Spinal cord (tissue), 9 donors: ENCODE measurements at regions not wholly inside any gene's neighbourhood (a gene's known extent, or its start where the extent isn't known, plus 50 kb on each side); places are given as distances from the start of the nearest gene placed in this dataset.

Experiments used
- DNase-seq, 6 donors: peaks; one replicate each; pipeline versions ENCODE4 v3.0.0 to v3.0.0-alpha.2; 2013 to 2015; ENCODE audit warnings: low spot score in 6 of 6, low read depth in 4 of 6
- H3K27ac ChIP-seq: one replicate; pipeline ENCODE4 v1.5.1; 2013; ENCODE audit warnings: low read depth, low read length, control low read depth
- H3K27me3 ChIP-seq: one replicate; pipeline ENCODE4 v1.6.1; 2013; ENCODE audit warnings: low read length; ENCODE audit not compliant: control insufficient read depth, insufficient read depth
- H3K36me3 ChIP-seq: one replicate; pipeline ENCODE4 v1.6.1; 2013; ENCODE audit warnings: low read length; ENCODE audit not compliant: control insufficient read depth, insufficient read depth
- H3K4me1 ChIP-seq: one replicate; pipeline ENCODE4 v1.6.1; 2013; ENCODE audit warnings: low read length; ENCODE audit not compliant: control insufficient read depth, insufficient read depth
- H3K4me3 ChIP-seq: one replicate; pipeline ENCODE4 v1.5.1; 2013; ENCODE audit warnings: low read depth, low read length, control low read depth
- H3K9me3 ChIP-seq: one replicate; pipeline ENCODE4 v1.6.1; 2013; ENCODE audit warnings: low read length; ENCODE audit not compliant: control insufficient read depth, insufficient read depth
- WGBS: methylation state at CpG from one replicate; pipeline ENCODE4 v1.1.5; 2013; ENCODE audit warnings: missing lambda C conversion rate; ENCODE audit not compliant: insufficient coverage; 5-methylcytosine and 5-hydroxymethylcytosine counted together
- donor health status: healthy.

GRCh38 chr1:177817937-177818875 lies 151.7 kb downstream of the SEC16B start:
- DNase-seq, result no peak
- Histone ChIP-seq H3K36me3 (no peaks in the 10 kb centered on the region), H3K27me3 (no peaks in the 10 kb centered on the region), H3K9me3 (no peaks in the 10 kb centered on the region), H3K4me3 (no peak overlapping the region), H3K27ac (no peak overlapping the region), H3K4me1 (peaks cover 15% of the 10 kb centered on the region)
- WGBS, result 79% methylated on average over 3 of the region's 7 CpGs

GRCh38 chr1:177812650-177813049 lies 157.2 kb downstream of the SEC16B start:
- Histone ChIP-seq H3K4me3 (no peak overlapping the region), H3K36me3 (no peaks in the 10 kb centered on the region), H3K27me3 (no peaks in the 10 kb centered on the region), H3K4me1 (peaks cover 7% of the 10 kb centered on the region), H3K9me3 (no peaks in the 10 kb centered on the region), H3K27ac (no peak overlapping the region)
- WGBS, result 94% methylated on average over 13 of the region's 13 CpGs
- no peak for DNase-seq

- 100% methylated on average over 3 of the region's 3 CpGs for whole genome bisulfite sequencing
- H3K9me3 ChIP-seq, result no peaks in the 10 kb centered on the region
- no peak overlapping the region for H3K27ac ChIP-seq
Observed at GRCh38 chr1:177812144-177812543, 157.7 kb downstream of the SEC16B start.

GRCh38 chr1:177811429-177811828 lies 158.4 kb downstream of the SEC16B start:
- Histone ChIP-seq H3K27me3 (no peaks in the 10 kb centered on the region), H3K4me3 (no peak overlapping the region), H3K27ac (no peak overlapping the region), H3K36me3 (no peaks in the 10 kb centered on the region), H3K4me1 (peaks cover 7% of the 10 kb centered on the region), H3K9me3 (no peaks in the 10 kb centered on the region)
- WGBS, result 78% methylated on average over 5 of the region's 5 CpGs
- DNase-seq, result no peak

More at GRCh38 chr1:177812144-177812543, 157.7 kb downstream of the SEC16B start:
- Histone ChIP-seq H3K36me3 (no peaks in the 10 kb centered on the region), H3K4me3 (no peak overlapping the region), H3K4me1 (peaks cover 7% of the 10 kb centered on the region), H3K27me3 (no peaks in the 10 kb centered on the region)
- DNase-seq, result no peak

GRCh38 chr1:177809819-177810218 lies 160.0 kb downstream of the SEC16B start:
- peak in 2 of 6 donors; percentile 24 to 64 for DNase-seq
- Histone ChIP-seq H3K27ac (no peak overlapping the region), H3K9me3 (no peaks in the 10 kb centered on the region), H3K4me3 (no peak overlapping the region), H3K27me3 (no peaks in the 10 kb centered on the region), H3K36me3 (no peaks in the 10 kb centered on the region), H3K4me1 (peaks cover 7% of the 10 kb centered on the region)
- 68% methylated on average over 3 of the region's 5 CpGs for WGBS

GRCh38 chr1:177802304-177802703 lies 167.6 kb downstream of the SEC16B start:
- no peak overlapping the region for H3K4me3 ChIP-seq
- no peak overlapping the region for H3K27ac ChIP-seq
- no peak for DNase-seq
- H3K9me3 ChIP-seq, result no peaks in the 10 kb centered on the region
- no peaks in the 10 kb centered on the region for H3K27me3 ChIP-seq
- no peaks in the 10 kb centered on the region for H3K36me3 ChIP-seq
- 40% methylated on average over 1 of the region's 2 CpGs for WGBS
- H3K4me1 ChIP-seq, result no peaks in the 10 kb centered on the region

GRCh38 chr1:177801790-177802189 lies 168.1 kb downstream of the SEC16B start:
- 73% methylated on average over 2 of the region's 3 CpGs for WGBS

GRCh38 chr1:177800400-177801088 lies 169.3 kb downstream of the SEC16B start:
- WGBS, result 90% methylated on average over 1 of the region's 1 CpG
- Histone ChIP-seq H3K4me1 (no peaks in the 10 kb centered on the region), H3K9me3 (no peaks in the 10 kb centered on the region), H3K36me3 (no peaks in the 10 kb centered on the region), H3K27ac (no peak overlapping the region), H3K27me3 (no peaks in the 10 kb centered on the region), H3K4me3 (no peak overlapping the region)
- no peak for DNase-seq

More at GRCh38 chr1:177801790-177802189, 168.1 kb downstream of the SEC16B start:
- H3K4me3 ChIP-seq, result no peak overlapping the region
- no peak overlapping the region for H3K27ac ChIP-seq
- DNase-seq, result peak in 1 of 6 donors; percentile 11
- H3K9me3 ChIP-seq, result no peaks in the 10 kb centered on the region
- no peaks in the 10 kb centered on the region for H3K36me3 ChIP-seq
- H3K4me1 ChIP-seq, result no peaks in the 10 kb centered on the region
- no peaks in the 10 kb centered on the region for H3K27me3 ChIP-seq

- no peaks in the 10 kb centered on the region for H3K9me3 ChIP-seq
- WGBS, result 100% methylated on average over 3 of the region's 4 CpGs
- DNase-seq, result no peak
Observed at GRCh38 chr1:177799746-177800145, 170.1 kb downstream of the SEC16B start.

More at GRCh38 chr1:177799746-177800145, 170.1 kb downstream of the SEC16B start:
- no peaks in the 10 kb centered on the region for H3K4me1 ChIP-seq
- no peaks in the 10 kb centered on the region for H3K27me3 ChIP-seq
- no peak overlapping the region for H3K4me3 ChIP-seq
- H3K27ac ChIP-seq, result no peak overlapping the region
- no peaks in the 10 kb centered on the region for H3K36me3 ChIP-seq
